GM12891 (cell line): ENCODE measurements at regions not wholly inside any gene's neighbourhood (a gene's known extent, or its start where the extent isn't known, plus 50 kb on each side); places are given as distances from the start of the nearest gene placed in this dataset.

Experiments
- POLR2A ChIP-seq: IDR thresholded peaks from 2 replicates; pipeline ENCODE4 v1.6.1; 2011; ENCODE audit warnings: low read depth, low read length, control low read depth
- POLR2AphosphoS5 ChIP-seq: IDR thresholded peaks from 2 replicates; pipeline ENCODE4 v1.6.1; 2011; ENCODE audit warnings: low read depth, low read length, control low read depth

DNA sequence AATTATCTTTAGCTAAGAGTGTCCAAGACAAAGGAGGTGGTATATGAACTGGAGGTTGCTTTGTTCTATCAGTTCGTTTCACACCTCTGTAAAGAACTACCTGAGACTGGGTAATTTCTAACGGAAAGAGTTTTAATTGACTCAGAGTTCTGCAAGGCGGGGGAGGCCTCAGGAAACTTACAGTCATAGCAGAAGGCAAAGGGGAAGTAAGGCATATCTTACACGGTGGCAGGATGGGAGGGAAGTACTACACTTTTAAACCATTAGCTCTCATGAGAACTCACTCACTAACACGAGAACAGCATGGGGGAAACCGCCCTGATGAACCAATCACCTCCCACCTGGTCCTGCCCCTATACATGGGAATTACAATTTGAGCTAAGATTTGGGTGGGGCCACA is 1202.3 kb upstream of the LRRTM3 start:
- TF ChIP-seq POLR2AphosphoS5, result no peak
- TF ChIP-seq POLR2A, result no peak
